HCT116 (cell line): ENCODE measurements at regions not wholly inside any gene's neighbourhood (a gene's known extent, or its start where the extent isn't known, plus 50 kb on each side); places are given as distances from the start of the nearest gene placed in this dataset.

Experiments
- ATAC-seq: fragments of 200-7000 bp; cut with Tn5 transposase; 2 replicates; pipeline ENCODE4 v1.9.1; 2020; ENCODE audit warnings: mild to moderate bottlenecking, moderate library complexity
- BruUV-seq: library from RNA; stranded (reverse); fragments of 400-500 nt; replicated peaks from 2 replicates; lab custom pipeline; 2021; lab: Mats Ljungman, UMichigan
- CTCF ChIA-PET: fragments of 300-600 bp; sonication (Branson Sonifier 250); formaldehyde crosslinking; loops from one replicate; lab custom pipeline; 2021; ENCODE audit warnings: antibody characterized with exemption; lab: Charles Lee
- POLR2A ChIA-PET: fragments of 300-600, 350-600 bp; sonication (Branson Sonifier 250); formaldehyde crosslinking; loops from one replicate; lab custom pipeline; 2021; ENCODE audit warnings: antibody characterized with exemption; lab: Charles Lee
- RAD21 ChIA-PET, 2 experiments: fragments of 300-600 bp; sonication (Branson Sonifier 250); formaldehyde crosslinking; loops; one replicate each; lab custom pipeline; 2023; ENCODE audit warnings: low total read pairs in 2 of 2; ENCODE audit not compliant: uncharacterized antibody in 2 of 2, unreplicated experiment in 2 of 2, low non-redundant PET in 1 of 2; lab: Charles Lee
- DNase-seq: peaks from one replicate; pipeline ENCODE4 v3.0.0-alpha.2; 2010; ENCODE audit warnings: low read depth, low spot score
- H2AFZ ChIP-seq: fragments of 200-600 bp; shearing (Covaris generic), sonication (generic); 2 replicates; pipeline ENCODE4 v1.6.1; 2017; ENCODE audit warnings: low read depth, mixed run types, mixed read lengths, antibody characterized with exemption, low read length; ENCODE audit not compliant: poor library complexity, severe bottlenecking
- H3K27ac ChIP-seq: 2 replicates; pipeline ENCODE4 v1.5.1; 2012; ENCODE audit warnings: low read depth, low read length
- H3K27me3 ChIP-seq: fragments of 200-600 bp; sonication (generic); 2 replicates; pipeline ENCODE4 v1.6.1; 2016; ENCODE audit warnings: mixed run types, low read length, mixed read lengths; ENCODE audit not compliant: insufficient read depth
- H3K36me3 ChIP-seq, 2 experiments: fragments of 200-500 bp in 1 of 2; fragments of 200-600 bp in 1 of 2; sonication (Bioruptor generic) in 1 of 2; sonication (generic) in 1 of 2; 2 replicates each; pipeline versions ENCODE4 v1.5.1 to v1.6.1; 2014 to 2016; ENCODE audit warnings: low read length in 2 of 2, inconsistent platforms in 1 of 2, mixed read lengths in 1 of 2, mixed run types in 1 of 2; ENCODE audit not compliant: insufficient read depth in 2 of 2, control insufficient read depth in 1 of 2
- H3K4me1 ChIP-seq, 2 experiments: fragments of 200-600 bp in 1 of 2; sonication (generic) in 1 of 2; 2 replicates each; pipeline versions ENCODE4 v1.5.1 to v1.6.1; 2012 to 2017; ENCODE audit warnings: low read length in 2 of 2, inconsistent platforms in 1 of 2, mild to moderate bottlenecking in 1 of 2, mixed read lengths in 1 of 2, mixed run types in 1 of 2, moderate library complexity in 1 of 2; ENCODE audit not compliant: insufficient read depth in 2 of 2, control insufficient read depth in 1 of 2
- H3K4me2 ChIP-seq: fragments of 200-600 bp; sonication (generic); 2 replicates; pipeline ENCODE4 v1.6.1; 2017; ENCODE audit warnings: mixed run types, low read length, mixed read lengths
- H3K4me3 ChIP-seq, 2 experiments: fragments of 200-600 bp in 1 of 2; sonication (generic) in 1 of 2; replicated peaks in 1 of 2; 2 replicates each; pipeline ENCODE4 v1.5.1; 2011 to 2016; ENCODE audit warnings: low read length in 2 of 2, control low read depth in 1 of 2, low read depth in 1 of 2, mild to moderate bottlenecking in 1 of 2, mixed read lengths in 1 of 2, mixed run types in 1 of 2
- H3K79me2 ChIP-seq: fragments of 200-600 bp; sonication (generic); 2 replicates; pipeline ENCODE4 v1.6.1; 2017; ENCODE audit warnings: mild to moderate bottlenecking, mixed run types, low read length, moderate library complexity, mixed read lengths; ENCODE audit not compliant: insufficient read depth
- H3K9ac ChIP-seq: fragments of 200-600 bp; sonication (generic); 2 replicates; pipeline ENCODE4 v1.6.1; 2016; ENCODE audit warnings: low read length, mixed read lengths
- H3K9me2 ChIP-seq: fragments of 200-600 bp; sonication (generic), shearing (Covaris generic); 2 replicates; pipeline ENCODE4 v1.6.1; 2017; ENCODE audit warnings: mixed run types, mild to moderate bottlenecking, moderate library complexity; ENCODE audit not compliant: insufficient read depth
- H3K9me3 ChIP-seq, 2 experiments: fragments of 200-500 bp in 1 of 2; fragments of 200-600 bp in 1 of 2; sonication (Bioruptor generic) in 1 of 2; sonication (generic) in 1 of 2; 2 replicates each; pipeline ENCODE4 v1.6.1; 2014 to 2017; ENCODE audit warnings: low read length in 2 of 2, mixed read lengths in 2 of 2, inconsistent platforms in 1 of 2, low read depth in 1 of 2, mild to moderate bottlenecking in 1 of 2, mixed run types in 1 of 2, moderate library complexity in 1 of 2; ENCODE audit not compliant: control insufficient read depth in 1 of 2, insufficient read depth in 1 of 2
- H4K20me1 ChIP-seq: fragments of 200-600 bp; sonication (generic), shearing (Covaris generic); 2 replicates; pipeline ENCODE4 v1.6.1; 2017; ENCODE audit warnings: mixed run types, mild to moderate bottlenecking, moderate library complexity; ENCODE audit not compliant: insufficient read depth
- CEBPB ChIP-seq: IDR thresholded peaks from 2 replicates; pipeline ENCODE4 v1.6.1; 2012; ENCODE audit warnings: low read depth
- EZH2 ChIP-seq: fragments of 200-600 bp; sonication (generic); IDR thresholded peaks from 2 replicates; pipeline ENCODE4 v1.6.1; 2017; ENCODE audit warnings: antibody characterized with exemption, mixed run types
- POLR2A ChIP-seq: IDR thresholded peaks from 2 replicates; pipeline ENCODE4 v1.7.0; 2011; ENCODE audit warnings: borderline replicate concordance; ENCODE audit not compliant: insufficient read depth, insufficient read length; ENCODE audit errors: extremely low read depth
- REST ChIP-seq: IDR thresholded peaks from 2 replicates; pipeline ENCODE4 v1.6.1; 2012; ENCODE audit warnings: low read depth
- SIN3A ChIP-seq: IDR thresholded peaks from 2 replicates; pipeline ENCODE4 v1.6.1; 2012; ENCODE audit warnings: low read depth
- intact Hi-C: fragments of 100-400 bp; cut with micrococcal nuclease; formaldehyde crosslinking; loops from 2 replicates; pipeline ENCODE4 v1.10.0; 2022
- TF ChIP-seq, protein P1 (sequence below): IDR thresholded peaks from 2 replicates; pipeline ENCODE4 v1.6.1; 2011; ENCODE audit warnings: mild to moderate bottlenecking, low read length, moderate library complexity; ENCODE audit not compliant: insufficient replicate concordance; ENCODE audit errors: extremely low read depth

DNA sequence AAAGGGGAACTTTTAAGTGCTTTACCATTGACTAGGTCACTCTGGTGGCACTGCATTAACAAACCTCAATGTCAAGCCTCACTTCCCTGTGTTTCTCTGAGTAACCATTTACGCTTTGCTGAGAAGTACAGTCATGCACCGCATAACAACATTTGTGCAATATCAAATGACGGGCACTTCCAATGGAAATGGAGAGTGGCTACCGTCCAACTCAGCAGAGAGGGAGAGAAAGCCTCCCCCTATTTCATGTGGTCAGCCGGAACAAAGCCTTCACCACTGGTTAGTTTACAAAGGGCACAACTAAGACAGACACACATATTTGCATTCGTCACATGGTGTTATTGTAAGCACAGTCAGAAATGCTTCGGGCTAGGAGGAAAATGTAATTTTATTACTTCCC is 117.3 kb downstream of the RASSF10 start:
- H3K9me3 ChIP-seq: no peaks in the 10 kb centered on the region
- no peak for TF ChIP-seq POLR2A
- TF ChIP-seq REST: no peak
- TF ChIP-seq, protein P1, sequence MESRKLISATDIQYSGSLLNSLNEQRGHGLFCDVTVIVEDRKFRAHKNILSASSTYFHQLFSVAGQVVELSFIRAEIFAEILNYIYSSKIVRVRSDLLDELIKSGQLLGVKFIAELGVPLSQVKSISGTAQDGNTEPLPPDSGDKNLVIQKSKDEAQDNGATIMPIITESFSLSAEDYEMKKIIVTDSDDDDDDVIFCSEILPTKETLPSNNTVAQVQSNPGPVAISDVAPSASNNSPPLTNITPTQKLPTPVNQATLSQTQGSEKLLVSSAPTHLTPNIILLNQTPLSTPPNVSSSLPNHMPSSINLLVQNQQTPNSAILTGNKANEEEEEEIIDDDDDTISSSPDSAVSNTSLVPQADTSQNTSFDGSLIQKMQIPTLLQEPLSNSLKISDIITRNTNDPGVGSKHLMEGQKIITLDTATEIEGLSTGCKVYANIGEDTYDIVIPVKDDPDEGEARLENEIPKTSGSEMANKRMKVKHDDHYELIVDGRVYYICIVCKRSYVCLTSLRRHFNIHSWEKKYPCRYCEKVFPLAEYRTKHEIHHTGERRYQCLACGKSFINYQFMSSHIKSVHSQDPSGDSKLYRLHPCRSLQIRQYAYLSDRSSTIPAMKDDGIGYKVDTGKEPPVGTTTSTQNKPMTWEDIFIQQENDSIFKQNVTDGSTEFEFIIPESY: no peak
- TF ChIP-seq EZH2: no peak
- no peak for TF ChIP-seq SIN3A
- no peak for TF ChIP-seq CEBPB
- H3K4me3 ChIP-seq: no peak overlapping the region
- no peak for DNase-seq
- POLR2A ChIA-PET: no interaction called here
- no peak for ATAC-seq
- no peaks in the 10 kb centered on the region for H4K20me1 ChIP-seq
- H3K4me1 ChIP-seq: peaks cover 0 to 1% of the 10 kb centered on the region in 2 experiments; a peak in 2 of 4 replicates
- H3K27ac ChIP-seq: no peak overlapping the region
- H3K4me2 ChIP-seq: no peak overlapping the region
- BruUV-seq: no TSS peak
- no peak overlapping the region for H3K9ac ChIP-seq
- intact Hi-C loops: no loop called here
- no peaks in the 10 kb centered on the region for H3K79me2 ChIP-seq
- no peak overlapping the region for H2AFZ ChIP-seq
- H3K27me3 ChIP-seq: no peaks in the 10 kb centered on the region
- no peaks in the 10 kb centered on the region for H3K9me2 ChIP-seq
- CTCF ChIA-PET: no interaction called here
- H3K36me3 ChIP-seq: no peaks in the 10 kb centered on the region
- RAD21 ChIA-PET: no interaction called here
